ENCODE measurements at regions not wholly inside any gene's neighbourhood (a gene's known extent, or its start where the extent isn't known, plus 50 kb on each side); places are given as distances from the start of the nearest gene placed in this dataset.

- Mint-ChIP-seq H3K4me3 (no peak overlapping the region), H3K27ac (no peak overlapping the region), H3K36me3 (ENCODE audit: low read depth) (no peaks in the 10 kb centered on the region), H3K27me3 (ENCODE audit: insufficient read depth) (no peaks in the 10 kb centered on the region; the same call in none of the 2 replicates), H3K4me1 (ENCODE audit: low read depth) (no peaks in the 10 kb centered on the region), H3K9me3 (no peaks in the 10 kb centered on the region)
- TF ChIP-seq CTCF (IDR thresholded peaks at IDR 0.05), result no peak
- no peak for DNase-seq
Measured at GRCh38 chr16:51950118-51950780, 596.7 kb downstream of the TOX3 start.

- Mint-ChIP-seq H3K9me3 (no peaks in the 10 kb centered on the region), H3K36me3 (ENCODE audit: low read depth) (no peaks in the 10 kb centered on the region), H3K27me3 (ENCODE audit: insufficient read depth) (peaks cover 3% of the 10 kb centered on the region), H3K4me1 (ENCODE audit: low read depth) (no peaks in the 10 kb centered on the region), H3K27ac (no peak overlapping the region), H3K4me3 (no peak overlapping the region)
- TF ChIP-seq CTCF (IDR thresholded peaks at IDR 0.05), result no peak
- DNase-seq, result no peak
Measured at GRCh38 chr16:51949282-51949681, 597.7 kb downstream of the TOX3 start.

- no peak for TF ChIP-seq CTCF (IDR thresholded peaks at IDR 0.05)
- H3K9me3 Mint-ChIP-seq, result no peaks in the 10 kb centered on the region
- peaks cover 11% of the 10 kb centered on the region for H3K27me3 Mint-ChIP-seq (ENCODE audit: insufficient read depth)
- no peaks in the 10 kb centered on the region for H3K4me1 Mint-ChIP-seq (ENCODE audit: low read depth)
- no peak overlapping the region for H3K27ac Mint-ChIP-seq
- DNase-seq, result no peak
- H3K4me3 Mint-ChIP-seq, result no peak overlapping the region
- H3K36me3 Mint-ChIP-seq (ENCODE audit: low read depth), result no peaks in the 10 kb centered on the region
Measured at GRCh38 chr16:51941412-51941811, 605.5 kb downstream of the TOX3 start.

- H3K27ac Mint-ChIP-seq, result no peak overlapping the region
- H3K4me1 Mint-ChIP-seq (ENCODE audit: low read depth), result no peaks in the 10 kb centered on the region
- H3K27me3 Mint-ChIP-seq (ENCODE audit: insufficient read depth), result peaks cover 12% of the 10 kb centered on the region
- H3K9me3 Mint-ChIP-seq, result no peaks in the 10 kb centered on the region
- TF ChIP-seq CTCF (IDR thresholded peaks at IDR 0.05), result no peak
- no peaks in the 10 kb centered on the region for H3K36me3 Mint-ChIP-seq (ENCODE audit: low read depth)
- no peak for DNase-seq
- no peak overlapping the region for H3K4me3 Mint-ChIP-seq
Measured at GRCh38 chr16:51940183-51940582, 606.8 kb downstream of the TOX3 start.

DNA sequence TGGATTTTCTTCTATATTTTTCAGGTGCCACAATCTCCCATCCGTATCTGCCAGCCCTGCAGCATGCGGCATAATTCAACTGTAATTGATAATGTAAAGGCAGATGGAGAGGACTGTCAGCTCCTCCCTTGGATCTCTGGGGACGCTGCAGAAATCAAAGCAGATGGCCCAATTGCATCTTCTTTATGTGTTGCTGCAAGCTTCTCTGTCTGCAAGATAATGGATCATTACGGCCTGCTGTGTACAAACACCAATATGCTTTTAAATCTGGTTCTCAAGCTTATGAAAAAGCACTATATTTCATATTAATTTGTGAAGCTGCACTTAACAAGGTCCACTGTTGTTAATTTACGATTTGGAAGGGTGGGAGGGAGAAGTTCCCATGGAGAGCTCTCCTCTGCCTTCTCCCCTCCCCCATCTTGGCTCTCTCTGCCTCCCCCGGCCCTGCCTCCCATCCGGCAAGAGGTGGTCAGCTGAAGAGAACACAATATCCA, 607.5 kb downstream of the TOX3 start:
- no peak for DNase-seq
- TF ChIP-seq CTCF (IDR thresholded peaks at IDR 0.05), result no peak

More for the DNA sequence above, 607.5 kb downstream of the TOX3 start:
- Mint-ChIP-seq H3K36me3 (ENCODE audit: low read depth) (no peaks in the 10 kb centered on the region), H3K4me1 (ENCODE audit: low read depth) (no peaks in the 10 kb centered on the region), H3K27ac (no peak overlapping the region), H3K27me3 (ENCODE audit: insufficient read depth) (peaks cover 9% of the 10 kb centered on the region), H3K4me3 (no peak overlapping the region), H3K9me3 (no peaks in the 10 kb centered on the region)

Measured in HFFc6 (cell line).